ENCODE measurements at regions not wholly inside any gene's neighbourhood (a gene's known extent, or its start where the extent isn't known, plus 50 kb on each side); places are given as distances from the start of the nearest gene placed in this dataset.

DNA sequence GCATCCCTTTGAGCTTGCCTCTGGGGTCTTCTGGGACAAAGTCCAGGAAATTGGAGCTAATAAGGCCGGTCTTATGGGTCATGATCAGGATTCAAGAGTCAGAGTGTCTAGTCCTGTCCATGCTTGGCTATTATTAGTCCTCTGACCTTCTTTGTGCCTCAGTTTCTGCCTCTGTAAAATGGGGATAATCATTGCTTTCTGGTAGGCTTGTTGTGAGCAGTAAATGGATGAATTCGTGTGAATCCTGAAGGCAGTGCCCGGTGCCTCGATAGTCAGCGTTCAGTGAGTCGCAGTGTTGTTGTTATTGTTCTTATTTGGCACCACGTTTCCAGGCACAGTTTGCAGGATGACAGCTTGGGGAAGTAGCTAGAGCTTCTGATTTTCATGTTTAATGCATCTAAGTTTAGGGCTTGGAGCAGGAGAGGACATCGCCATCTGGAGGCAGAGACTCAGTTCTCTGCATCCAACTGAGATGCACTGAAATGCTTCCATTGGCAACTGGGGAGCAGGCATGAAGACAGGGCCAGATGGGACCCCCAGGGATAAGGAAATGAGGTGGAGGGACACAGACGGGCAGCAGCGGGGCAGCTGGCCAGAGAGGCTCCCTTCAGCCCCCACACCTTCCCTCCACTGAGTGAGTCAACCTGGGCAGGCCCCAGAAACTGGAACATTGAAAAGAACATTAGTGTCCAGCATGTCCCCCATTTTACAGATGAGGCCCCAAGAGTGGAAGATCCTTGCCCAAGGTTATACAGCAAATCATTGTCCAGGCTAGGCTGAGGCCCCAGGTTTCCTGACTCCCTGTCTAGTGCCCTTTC lies 160.3 kb downstream of the PTPRU start:
- Histone ChIP-seq H3K27ac (ENCODE audit: low read depth in 1 of 2, low read length in 1 of 2) (no peak overlapping the region), H3K36me3 (ENCODE audit: control insufficient read depth in 2 of 2, insufficient read depth in 2 of 2, low read length in 1 of 2) (no peaks in the 10 kb centered on the region), H3K4me3 (ENCODE audit: low read length in 2 of 2) (no peak overlapping the region), H3K4me1 (ENCODE audit: control insufficient read depth in 2 of 2, insufficient read depth in 2 of 2, low read length in 2 of 2) (no peaks in the 10 kb centered on the region), H3K9me3 (ENCODE audit: control insufficient read depth in 2 of 2, insufficient read depth in 1 of 2, low read length in 1 of 2) (no peaks in the 10 kb centered on the region), H3K27me3 (ENCODE audit: control insufficient read depth in 2 of 2, insufficient read depth in 1 of 2, low read length in 1 of 2) (no peaks in the 10 kb centered on the region)
- DNase-seq (ENCODE audit: low read depth in 6 of 9, low spot score in 9 of 9): no peak
- WGBS: 79% methylated on average over 10 of the region's 10 CpGs

DNA sequence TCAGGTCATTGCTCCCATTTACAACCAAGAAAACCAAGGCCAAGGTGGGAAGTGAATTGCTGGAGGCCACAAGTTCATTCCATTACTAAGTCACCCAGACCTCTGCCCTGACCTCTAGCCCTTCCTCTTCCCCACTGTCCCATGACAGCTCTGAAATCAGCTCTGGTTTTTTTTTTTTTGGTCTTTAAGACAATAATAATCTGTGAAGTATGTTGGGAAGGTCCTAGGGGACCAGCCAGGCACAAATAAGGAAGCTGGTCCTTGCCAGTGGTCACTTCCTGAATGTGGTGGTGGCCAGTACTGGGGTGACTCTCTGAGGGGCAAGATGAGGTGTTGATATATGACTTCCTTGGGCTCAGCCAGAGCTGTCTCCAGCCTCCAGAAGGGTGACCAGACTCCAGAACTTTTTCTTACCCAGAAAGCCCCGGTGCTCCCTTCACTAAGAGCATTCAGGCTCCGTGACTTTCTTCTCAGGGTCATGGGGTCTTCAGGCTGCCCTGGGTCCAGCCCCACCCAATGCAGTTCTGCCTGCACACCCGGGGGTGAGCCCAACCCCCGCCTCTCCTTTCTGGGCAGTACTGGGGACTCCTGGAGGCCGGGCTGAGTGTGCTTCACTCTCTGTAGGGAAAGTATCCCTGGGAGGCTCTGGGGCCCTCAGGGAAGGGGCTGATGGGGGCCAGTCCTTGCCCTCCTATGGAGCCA lies 159.6 kb downstream of the PTPRU start:
- WGBS: 72% methylated on average over 5 of the region's 5 CpGs

GRCh38 chr1:29394521-29395225 lies 158.4 kb downstream of the PTPRU start:
- Histone ChIP-seq H3K27me3 (ENCODE audit: control insufficient read depth in 2 of 2, insufficient read depth in 1 of 2, low read length in 1 of 2) (no peaks in the 10 kb centered on the region), H3K27ac (ENCODE audit: low read depth in 1 of 2, low read length in 1 of 2) (no peak overlapping the region)
- 87% methylated on average over 9 of the region's 9 CpGs for WGBS

More for the DNA sequence above, 159.6 kb downstream of the PTPRU start:
- Histone ChIP-seq H3K27ac (ENCODE audit: low read depth in 1 of 2, low read length in 1 of 2) (no peak overlapping the region), H3K36me3 (ENCODE audit: control insufficient read depth in 2 of 2, insufficient read depth in 2 of 2, low read length in 1 of 2) (no peaks in the 10 kb centered on the region), H3K27me3 (ENCODE audit: control insufficient read depth in 2 of 2, insufficient read depth in 1 of 2, low read length in 1 of 2) (no peaks in the 10 kb centered on the region), H3K9me3 (ENCODE audit: control insufficient read depth in 2 of 2, insufficient read depth in 1 of 2, low read length in 1 of 2) (no peaks in the 10 kb centered on the region), H3K4me1 (ENCODE audit: control insufficient read depth in 2 of 2, insufficient read depth in 2 of 2, low read length in 2 of 2) (no peaks in the 10 kb centered on the region), H3K4me3 (ENCODE audit: low read length in 2 of 2) (no peak overlapping the region)
- DNase-seq (ENCODE audit: low read depth in 6 of 9, low spot score in 9 of 9): no peak

DNA sequence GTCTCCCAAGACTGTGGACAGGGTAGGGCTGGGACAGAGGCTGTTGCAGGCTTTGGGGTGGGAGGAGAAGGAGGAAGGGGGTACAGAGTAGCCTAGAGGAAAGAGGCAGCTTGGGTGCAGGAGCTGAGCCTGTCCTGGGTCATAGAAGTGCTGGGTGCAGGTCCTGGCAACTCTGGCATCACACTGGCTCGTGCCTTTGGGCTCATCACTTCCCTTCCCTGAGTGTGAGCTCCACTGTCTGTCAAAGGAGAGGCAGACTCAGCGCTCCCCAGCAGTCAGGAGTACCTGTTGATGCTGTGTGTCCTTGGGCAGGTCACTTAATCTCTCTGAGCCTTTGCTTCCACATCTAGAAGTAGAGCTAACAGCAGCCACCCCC lies 157.1 kb downstream of the PTPRU start:
- peaks cover 0 to 2% of the 10 kb centered on the region in 2 donors for H3K9me3 ChIP-seq (ENCODE audit: control insufficient read depth in 2 of 2, insufficient read depth in 1 of 2, low read length in 1 of 2)
- no peak overlapping the region for H3K4me3 ChIP-seq (ENCODE audit: low read length in 2 of 2)
- no peak for DNase-seq (ENCODE audit: low read depth in 6 of 9, low spot score in 9 of 9)
- WGBS: 87% methylated on average over 2 of the region's 2 CpGs
- H3K27ac ChIP-seq (ENCODE audit: low read depth in 1 of 2, low read length in 1 of 2): no peak overlapping the region
- H3K27me3 ChIP-seq (ENCODE audit: control insufficient read depth in 2 of 2, insufficient read depth in 1 of 2, low read length in 1 of 2): no peaks in the 10 kb centered on the region
- no peaks in the 10 kb centered on the region for H3K4me1 ChIP-seq (ENCODE audit: control insufficient read depth in 2 of 2, insufficient read depth in 2 of 2, low read length in 2 of 2)
- no peaks in the 10 kb centered on the region for H3K36me3 ChIP-seq (ENCODE audit: control insufficient read depth in 2 of 2, insufficient read depth in 2 of 2, low read length in 1 of 2)

More at GRCh38 chr1:29394521-29395225, 158.4 kb downstream of the PTPRU start:
- H3K4me1 ChIP-seq (ENCODE audit: control insufficient read depth in 2 of 2, insufficient read depth in 2 of 2, low read length in 2 of 2): no peaks in the 10 kb centered on the region
- no peak overlapping the region for H3K4me3 ChIP-seq (ENCODE audit: low read length in 2 of 2)
- H3K9me3 ChIP-seq (ENCODE audit: control insufficient read depth in 2 of 2, insufficient read depth in 1 of 2, low read length in 1 of 2): peaks cover 0 to 2% of the 10 kb centered on the region in 2 donors
- no peak for DNase-seq (ENCODE audit: low read depth in 6 of 9, low spot score in 9 of 9)
- H3K36me3 ChIP-seq (ENCODE audit: control insufficient read depth in 2 of 2, insufficient read depth in 2 of 2, low read length in 1 of 2): no peaks in the 10 kb centered on the region

DNA sequence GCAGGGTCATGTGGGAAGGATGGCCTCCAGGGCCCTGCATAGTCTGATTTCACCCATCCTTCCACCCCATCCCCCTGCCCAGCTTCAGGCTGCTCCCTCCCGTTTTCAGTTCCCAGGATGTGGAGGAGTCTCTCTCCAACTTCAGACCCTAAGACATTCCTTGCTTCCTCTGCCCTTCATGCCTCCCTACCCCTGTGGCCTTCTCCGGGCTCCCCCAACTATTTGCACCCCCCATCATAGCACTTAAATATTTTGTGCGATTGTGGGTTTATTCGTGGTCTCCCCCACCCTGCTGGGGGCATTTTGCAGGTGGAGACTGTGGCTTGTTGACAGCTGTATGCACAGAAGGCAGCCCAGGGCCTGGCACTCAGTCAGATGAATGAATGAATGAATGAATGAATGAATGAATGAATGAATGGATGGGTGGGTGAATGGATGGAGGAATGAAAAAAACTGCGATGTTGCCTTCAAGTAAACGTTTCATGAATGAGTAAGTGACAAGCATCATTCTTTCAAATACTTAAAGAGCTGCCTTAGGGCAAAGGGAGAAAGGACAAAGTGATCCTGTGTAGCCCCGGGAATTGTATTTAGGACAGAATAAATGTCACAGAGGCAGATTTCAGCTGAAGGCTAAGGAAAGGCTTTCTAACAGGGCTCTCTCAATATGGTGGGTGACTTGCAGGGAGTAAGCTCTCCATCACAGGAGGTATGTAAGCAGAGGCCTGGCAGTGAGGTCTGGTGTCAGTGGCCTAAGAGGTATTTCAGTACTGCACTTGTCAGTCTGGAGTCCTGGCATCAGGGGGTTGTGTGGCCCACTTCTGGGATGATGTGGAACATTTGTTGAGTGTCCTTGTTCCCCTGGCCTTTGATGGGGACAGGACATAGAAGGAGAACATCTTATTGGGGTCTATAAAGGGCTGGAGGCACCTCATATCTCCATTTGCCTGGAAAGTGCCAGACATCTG lies 156.4 kb downstream of the PTPRU start:
- no peaks in the 10 kb centered on the region for H3K27me3 ChIP-seq (ENCODE audit: control insufficient read depth in 2 of 2, insufficient read depth in 1 of 2, low read length in 1 of 2)
- no peak for DNase-seq (ENCODE audit: low read depth in 6 of 9, low spot score in 9 of 9)
- WGBS: 63% methylated on average over 7 of the region's 7 CpGs

DNA sequence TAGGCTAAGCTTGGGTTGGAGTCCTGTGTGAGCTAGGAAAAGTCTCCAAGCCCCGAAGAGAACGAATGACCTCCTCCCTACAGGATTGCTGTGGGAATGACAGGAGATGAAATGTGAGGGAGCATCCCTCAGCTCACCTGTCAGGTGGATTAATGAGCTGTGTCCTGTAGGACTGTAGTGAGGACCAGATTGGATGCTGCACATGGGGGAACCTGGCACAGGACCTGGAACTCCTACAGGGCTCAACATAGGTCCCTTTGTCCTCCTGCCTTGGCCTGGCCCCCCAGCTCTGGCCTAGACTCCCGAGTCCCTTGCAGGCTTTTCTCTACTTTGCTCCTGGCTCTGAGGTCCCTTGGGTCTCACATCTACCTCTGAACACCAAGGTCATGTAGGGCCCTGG lies 155.7 kb downstream of the PTPRU start:
- Histone ChIP-seq H3K27me3 (ENCODE audit: control insufficient read depth in 2 of 2, insufficient read depth in 1 of 2, low read length in 1 of 2) (no peaks in the 10 kb centered on the region), H3K36me3 (ENCODE audit: control insufficient read depth in 2 of 2, insufficient read depth in 2 of 2, low read length in 1 of 2) (no peaks in the 10 kb centered on the region), H3K4me3 (ENCODE audit: low read length in 2 of 2) (no peak overlapping the region), H3K27ac (ENCODE audit: low read depth in 1 of 2, low read length in 1 of 2) (no peak overlapping the region), H3K9me3 (ENCODE audit: control insufficient read depth in 2 of 2, insufficient read depth in 1 of 2, low read length in 1 of 2) (peaks cover 0 to 2% of the 10 kb centered on the region in 2 donors), H3K4me1 (ENCODE audit: control insufficient read depth in 2 of 2, insufficient read depth in 2 of 2, low read length in 2 of 2) (no peaks in the 10 kb centered on the region)
- WGBS: 68% methylated on average over 3 of the region's 3 CpGs
- DNase-seq (ENCODE audit: low read depth in 6 of 9, low spot score in 9 of 9): no peak

More for the DNA sequence above, 156.4 kb downstream of the PTPRU start:
- Histone ChIP-seq H3K27ac (ENCODE audit: low read depth in 1 of 2, low read length in 1 of 2) (no peak overlapping the region), H3K4me1 (ENCODE audit: control insufficient read depth in 2 of 2, insufficient read depth in 2 of 2, low read length in 2 of 2) (no peaks in the 10 kb centered on the region), H3K36me3 (ENCODE audit: control insufficient read depth in 2 of 2, insufficient read depth in 2 of 2, low read length in 1 of 2) (no peaks in the 10 kb centered on the region), H3K9me3 (ENCODE audit: control insufficient read depth in 2 of 2, insufficient read depth in 1 of 2, low read length in 1 of 2) (peaks cover 0 to 2% of the 10 kb centered on the region in 2 donors), H3K4me3 (ENCODE audit: low read length in 2 of 2) (no peak overlapping the region)

DNA sequence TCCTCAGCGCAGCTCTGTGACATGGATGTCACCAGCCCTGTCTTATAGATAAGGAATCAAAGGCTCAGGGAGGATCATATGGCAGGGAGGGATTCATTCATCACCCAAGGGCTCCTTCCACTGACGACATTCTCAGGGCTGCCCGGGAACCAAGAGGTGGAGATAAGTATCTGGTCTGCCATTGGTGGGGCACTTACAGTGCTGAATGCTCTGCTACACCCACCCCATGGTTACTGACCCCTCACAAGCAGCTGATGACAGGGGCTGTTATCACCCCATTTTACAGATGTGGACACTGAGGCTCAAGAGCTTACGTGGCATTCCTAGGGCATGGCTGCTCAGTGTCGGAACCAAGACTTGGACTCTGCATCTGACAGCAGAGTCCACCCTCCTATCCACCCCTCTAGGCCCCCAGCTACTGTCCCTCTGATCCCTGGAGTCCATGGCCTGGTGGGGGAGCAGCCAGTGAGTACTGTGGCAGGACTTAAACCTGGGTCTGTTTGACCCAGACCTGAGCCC lies 155.1 kb downstream of the PTPRU start:
- Histone ChIP-seq H3K27ac (ENCODE audit: low read depth in 1 of 2, low read length in 1 of 2) (no peak overlapping the region), H3K4me1 (ENCODE audit: control insufficient read depth in 2 of 2, insufficient read depth in 2 of 2, low read length in 2 of 2) (no peaks in the 10 kb centered on the region), H3K36me3 (ENCODE audit: control insufficient read depth in 2 of 2, insufficient read depth in 2 of 2, low read length in 1 of 2) (no peaks in the 10 kb centered on the region), H3K9me3 (ENCODE audit: control insufficient read depth in 2 of 2, insufficient read depth in 1 of 2, low read length in 1 of 2) (peaks cover 0 to 2% of the 10 kb centered on the region in 2 donors), H3K27me3 (ENCODE audit: control insufficient read depth in 2 of 2, insufficient read depth in 1 of 2, low read length in 1 of 2) (no peaks in the 10 kb centered on the region), H3K4me3 (ENCODE audit: low read length in 2 of 2) (no peak overlapping the region)
- no peak for DNase-seq (ENCODE audit: low read depth in 6 of 9, low spot score in 9 of 9)
- 63% methylated on average over 5 of the region's 5 CpGs for WGBS

GRCh38 chr1:29390491-29391361 lies 154.4 kb downstream of the PTPRU start:
- Histone ChIP-seq H3K4me3 (ENCODE audit: low read length in 2 of 2) (no peak overlapping the region), H3K9me3 (ENCODE audit: control insufficient read depth in 2 of 2, insufficient read depth in 1 of 2, low read length in 1 of 2) (peaks cover 0 to 2% of the 10 kb centered on the region in 2 donors), H3K4me1 (ENCODE audit: control insufficient read depth in 2 of 2, insufficient read depth in 2 of 2, low read length in 2 of 2) (no peaks in the 10 kb centered on the region), H3K36me3 (ENCODE audit: control insufficient read depth in 2 of 2, insufficient read depth in 2 of 2, low read length in 1 of 2) (no peaks in the 10 kb centered on the region), H3K27ac (ENCODE audit: low read depth in 1 of 2, low read length in 1 of 2) (no peak overlapping the region), H3K27me3 (ENCODE audit: control insufficient read depth in 2 of 2, insufficient read depth in 1 of 2, low read length in 1 of 2) (no peaks in the 10 kb centered on the region)
- no peak for DNase-seq (ENCODE audit: low read depth in 6 of 9, low spot score in 9 of 9)
- WGBS: 57% methylated on average over 16 of the region's 16 CpGs
